ENCODE measurements at regions not wholly inside any gene's neighbourhood (a gene's known extent, or its start where the extent isn't known, plus 50 kb on each side); places are given as distances from the start of the nearest gene placed in this dataset.
A peak's percentile ranks its signal among the peaks of the same experiment; 100 is the strongest.
"Not testable (repeated sequence)": the region's sequence is repeated elsewhere in the genome, so short reads cannot be mapped to it uniquely, and the experiment has no call there.

DNA sequence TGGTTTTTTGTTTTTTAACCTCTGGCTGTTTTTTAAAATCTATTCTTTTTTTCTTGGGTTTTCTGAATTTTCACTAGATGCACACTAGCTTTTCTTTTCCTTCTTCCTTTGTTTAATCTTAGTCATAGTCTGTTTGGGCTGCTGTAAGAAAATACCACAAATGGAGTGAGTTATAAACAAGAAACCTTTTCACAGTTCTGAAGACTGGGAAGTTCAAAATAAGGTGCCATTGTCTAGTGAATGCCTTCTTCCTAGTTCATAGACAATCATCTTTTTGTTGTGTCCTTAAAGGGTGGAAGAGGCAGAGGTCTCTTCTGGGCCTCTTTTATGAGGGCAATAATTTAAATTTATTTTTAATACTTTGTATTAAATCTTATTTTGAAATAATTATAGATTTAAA, 532.9 kb upstream of the ANO5 start:
- Mint-ChIP-seq H3K9me3 (peaks cover 25% of the 10 kb centered on the region), H3K36me3 (no peaks in the 10 kb centered on the region), H3K4me1 (no peaks in the 10 kb centered on the region), H3K27ac (no peak overlapping the region), H3K4me3 (no peak overlapping the region)
- DNase-seq (ENCODE audit: low spot score in 2 of 2) (no peak), ATAC-seq (no peak)

DNA sequence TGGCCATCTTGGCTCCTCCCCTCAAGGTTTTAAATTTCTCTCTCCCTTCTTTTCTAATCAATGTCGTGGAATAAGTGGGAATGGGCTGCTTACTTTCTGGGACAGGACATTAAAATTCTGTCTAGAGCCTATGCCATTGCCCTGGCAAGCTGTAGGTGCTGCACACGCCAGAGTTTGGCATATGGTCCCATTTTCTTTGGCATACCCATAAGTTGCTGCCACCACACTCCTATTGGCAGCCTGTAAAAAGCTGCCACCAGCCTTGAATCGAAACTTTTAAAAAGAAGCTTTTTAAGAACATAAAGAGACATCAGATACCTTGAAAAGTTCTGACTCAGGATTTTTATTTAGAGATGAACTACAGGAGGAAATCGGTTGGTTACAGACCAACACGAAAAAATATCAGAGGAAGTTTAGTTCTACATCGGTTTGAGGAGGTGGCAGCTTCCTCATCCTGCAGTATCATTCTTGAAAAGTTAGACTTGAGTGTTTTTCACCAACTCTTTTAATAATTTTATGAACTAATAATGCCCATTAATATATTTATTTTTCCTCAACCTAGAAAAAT, 517.8 kb upstream of the ANO5 start:
- DNase-seq (ENCODE audit: low spot score in 2 of 2) (no peak), ATAC-seq (no peak)
- no peaks in the 10 kb centered on the region for H3K4me1 Mint-ChIP-seq
- H3K9me3 Mint-ChIP-seq, result peaks cover 7% of the 10 kb centered on the region
- no peak overlapping the region for H3K4me3 Mint-ChIP-seq
- no peak overlapping the region for H3K27ac Mint-ChIP-seq
- no peaks in the 10 kb centered on the region for H3K36me3 Mint-ChIP-seq

DNA sequence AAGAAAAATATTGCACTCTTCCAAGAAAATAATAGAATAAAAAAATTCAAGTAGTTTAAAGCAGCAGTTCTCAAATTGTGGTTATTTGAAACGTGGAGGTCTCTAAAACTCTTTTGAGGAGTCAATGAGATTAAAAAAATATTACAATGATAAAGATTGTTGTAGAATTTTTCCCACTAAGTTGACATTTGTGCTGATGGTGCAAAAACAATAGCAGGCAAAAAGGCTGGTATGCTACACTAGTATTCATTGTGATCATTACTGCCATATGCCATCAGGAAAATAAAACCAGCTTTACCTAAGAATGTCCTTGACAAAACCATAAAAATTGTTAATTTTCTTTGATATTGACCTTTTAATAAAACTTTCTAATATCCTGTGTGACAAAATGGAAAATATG, 505.2 kb upstream of the ANO5 start:
- H3K36me3 Mint-ChIP-seq, result no peaks in the 10 kb centered on the region
- no peak for ATAC-seq
- H3K9me3 Mint-ChIP-seq, result peaks cover 9% of the 10 kb centered on the region
- H3K4me1 Mint-ChIP-seq, result no peaks in the 10 kb centered on the region
- DNase-seq (ENCODE audit: low spot score in 2 of 2), result no peak
- no peak overlapping the region for H3K4me3 Mint-ChIP-seq
- no peak overlapping the region for H3K27ac Mint-ChIP-seq

DNA sequence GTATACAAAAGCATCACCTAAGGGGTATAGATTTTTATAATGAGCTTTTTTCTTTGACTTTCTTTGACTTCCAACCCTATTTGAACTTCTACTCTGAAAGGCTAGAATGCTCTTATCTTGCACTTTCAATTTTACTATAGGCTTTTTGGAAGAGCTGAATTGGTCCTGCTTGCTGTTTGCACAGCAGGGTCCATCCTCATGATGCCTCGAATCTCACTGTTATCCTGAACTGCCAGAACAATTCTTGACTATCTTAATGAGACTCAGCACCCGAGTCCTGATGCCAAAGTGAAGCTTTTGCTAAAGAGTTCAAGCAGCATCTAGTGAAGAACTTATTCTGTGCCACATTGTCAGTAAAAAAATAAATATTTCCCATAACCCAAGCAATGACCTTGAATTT, 488.3 kb upstream of the ANO5 start:
- DNase-seq (ENCODE audit: low spot score in 2 of 2) (no peak), ATAC-seq (no peak)
- peaks cover 5% of the 10 kb centered on the region for H3K9me3 Mint-ChIP-seq
- H3K4me1 Mint-ChIP-seq, result no peaks in the 10 kb centered on the region
- H3K4me3 Mint-ChIP-seq, result no peak overlapping the region
- H3K27ac Mint-ChIP-seq, result no peak overlapping the region
- no peaks in the 10 kb centered on the region for H3K36me3 Mint-ChIP-seq

DNA sequence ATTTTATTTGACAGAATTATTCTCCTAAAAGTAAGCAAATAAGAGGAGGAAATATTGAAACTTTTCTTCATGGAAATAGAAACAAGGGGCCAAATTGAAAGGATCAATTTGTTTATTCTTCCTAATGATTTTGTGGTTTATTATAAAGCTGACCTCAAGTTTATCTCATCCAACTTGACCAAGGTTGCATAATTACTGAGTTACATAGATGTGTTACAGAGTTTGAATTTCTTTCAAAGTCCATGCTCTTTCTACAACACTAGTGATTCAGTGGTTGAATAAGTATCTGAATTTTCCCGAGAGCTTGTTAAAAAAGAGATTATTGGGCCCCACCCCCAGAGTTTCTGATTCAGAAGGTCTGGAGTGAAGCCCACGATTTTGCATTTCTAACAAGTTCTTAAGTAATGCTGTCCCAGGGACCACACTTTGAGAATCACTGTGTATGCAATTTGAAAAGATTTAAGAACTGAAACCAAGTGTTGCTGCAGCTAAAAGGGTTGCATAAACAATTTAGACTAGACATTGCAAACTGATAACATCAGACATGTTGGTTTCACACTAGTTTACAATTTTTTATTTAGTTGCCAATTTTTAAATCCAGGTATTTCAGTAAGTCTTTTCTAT, 485.7 kb upstream of the ANO5 start:
- Mint-ChIP-seq H3K36me3 (no peaks in the 10 kb centered on the region), H3K4me1 (no peaks in the 10 kb centered on the region), H3K27ac (no peak overlapping the region), H3K4me3 (no peak overlapping the region), H3K9me3 (peaks cover 7% of the 10 kb centered on the region)
- DNase-seq (ENCODE audit: low spot score in 2 of 2), result no peak
- ATAC-seq, result no peak

DNA sequence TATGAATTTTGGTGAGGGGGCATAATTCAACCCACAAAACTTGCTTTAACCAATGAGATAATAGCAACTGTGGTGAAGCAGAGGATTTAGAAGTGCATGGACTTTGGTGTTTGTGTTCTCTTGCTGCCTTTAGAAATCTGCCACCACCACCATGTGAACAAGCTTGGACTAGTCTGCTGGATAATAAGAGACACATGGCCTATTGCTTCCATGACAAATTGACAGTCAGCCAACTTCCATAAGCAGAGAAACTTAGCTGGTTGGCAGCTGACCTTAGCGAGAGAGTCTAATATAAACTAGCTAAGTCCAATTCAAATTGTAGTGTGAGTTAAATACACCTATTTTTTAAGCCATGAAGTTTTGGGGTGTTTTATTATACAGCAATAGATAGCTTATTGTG, 482.1 kb upstream of the ANO5 start:
- no peak for ATAC-seq
- Mint-ChIP-seq H3K27ac (no peak overlapping the region), H3K4me3 (no peak overlapping the region), H3K4me1 (no peaks in the 10 kb centered on the region), H3K36me3 (no peaks in the 10 kb centered on the region), H3K9me3 (peaks cover 12% of the 10 kb centered on the region)
- DNase-seq (ENCODE audit: low spot score in 2 of 2), result no peak

DNA sequence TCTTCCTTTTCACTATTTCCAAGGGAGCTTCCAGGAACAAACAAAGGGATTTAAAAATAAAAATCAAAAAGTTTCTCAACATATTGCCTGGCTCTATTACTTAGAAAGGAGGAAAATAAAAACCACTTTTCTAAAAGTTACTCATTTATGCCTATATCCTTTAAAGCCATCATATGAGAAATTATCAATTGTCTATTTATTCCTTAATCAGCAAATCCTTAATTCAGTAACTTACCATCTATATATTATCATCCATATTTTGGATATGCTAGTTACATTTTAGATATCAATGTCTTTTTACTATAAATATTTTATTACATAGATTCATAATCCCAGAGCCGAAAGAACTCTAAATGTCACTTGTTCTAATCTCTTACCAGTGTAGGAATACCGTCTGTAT, 481.5 kb upstream of the ANO5 start:
- Mint-ChIP-seq H3K4me3 (no peak overlapping the region), H3K27ac (no peak overlapping the region), H3K36me3 (no peaks in the 10 kb centered on the region), H3K4me1 (no peaks in the 10 kb centered on the region), H3K9me3 (peaks cover 12% of the 10 kb centered on the region)
- DNase-seq (ENCODE audit: low spot score in 2 of 2) (no peak), ATAC-seq (no peak)

DNA sequence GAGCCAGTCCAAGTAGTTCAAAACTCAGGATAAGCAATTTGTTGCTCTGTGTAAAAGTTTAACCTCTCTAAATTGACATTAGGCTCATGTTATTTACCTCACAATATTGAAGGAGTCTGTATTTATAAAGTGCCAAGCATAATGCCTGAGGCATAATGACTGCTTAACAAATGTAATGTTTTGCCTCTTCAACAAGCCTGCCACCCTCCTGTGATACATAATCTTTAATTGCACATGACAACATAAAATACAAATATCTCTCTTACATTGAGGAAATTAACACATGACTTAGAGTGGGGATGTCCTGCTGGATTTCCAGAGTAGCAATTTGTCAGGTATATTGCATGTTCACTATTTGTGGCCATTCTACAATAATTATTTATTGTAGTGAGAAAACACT, 469.2 kb upstream of the ANO5 start:
- no peaks in the 10 kb centered on the region for H3K36me3 Mint-ChIP-seq
- DNase-seq (ENCODE audit: low spot score in 2 of 2) (no peak), ATAC-seq (no peak)
- no peaks in the 10 kb centered on the region for H3K4me1 Mint-ChIP-seq
- no peak overlapping the region for H3K27ac Mint-ChIP-seq
- H3K9me3 Mint-ChIP-seq, result peaks cover 13% of the 10 kb centered on the region
- H3K4me3 Mint-ChIP-seq, result no peak overlapping the region

DNA sequence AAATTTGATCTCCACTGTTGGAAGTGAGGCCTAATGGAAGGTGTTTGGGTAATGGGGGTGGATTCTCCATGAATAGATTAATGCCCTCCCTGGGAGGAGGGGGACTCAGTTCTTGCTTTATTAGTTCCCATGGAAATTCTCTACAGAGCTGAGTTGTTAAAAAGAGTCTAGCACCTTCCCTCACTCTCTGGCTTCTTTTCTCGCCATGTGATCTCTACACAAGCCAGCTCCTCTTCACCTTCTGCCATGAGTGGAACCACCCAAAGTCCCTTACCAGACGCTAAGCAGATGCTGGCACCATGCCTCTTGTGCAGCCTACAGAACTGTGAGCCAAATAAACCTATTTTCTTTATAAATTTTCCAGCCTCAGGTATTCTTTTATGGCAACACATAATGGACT, 465.8 kb upstream of the ANO5 start:
- H3K4me1 Mint-ChIP-seq, result no peaks in the 10 kb centered on the region
- H3K36me3 Mint-ChIP-seq, result no peaks in the 10 kb centered on the region
- H3K27ac Mint-ChIP-seq, result no peak overlapping the region
- DNase-seq (ENCODE audit: low spot score in 2 of 2), result no peak
- no peak for ATAC-seq
- no peak overlapping the region for H3K4me3 Mint-ChIP-seq
- H3K9me3 Mint-ChIP-seq, result peaks cover 16% of the 10 kb centered on the region

DNA sequence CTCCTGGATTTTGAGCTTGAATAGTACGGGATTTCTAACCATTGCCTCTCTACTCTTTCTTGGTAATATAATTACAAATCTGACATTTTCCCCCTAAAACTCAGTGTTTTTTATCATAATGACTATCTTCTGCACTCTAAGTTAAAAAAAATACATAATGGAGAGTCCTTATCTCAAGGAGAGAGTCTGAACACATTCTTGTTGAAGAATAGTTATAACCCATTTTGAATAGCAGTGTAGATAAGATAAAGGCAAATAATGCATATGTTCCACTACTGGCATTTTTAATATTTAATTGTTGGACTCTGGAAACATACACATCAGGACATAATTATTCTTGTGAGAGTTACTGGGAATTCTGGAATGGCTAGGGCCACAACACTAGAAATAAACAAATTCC, 456.5 kb upstream of the ANO5 start:
- no peak for DNase-seq (ENCODE audit: low spot score in 2 of 2)
- H3K4me3 Mint-ChIP-seq, result no peak overlapping the region
- ATAC-seq, result no peak
- no peak overlapping the region for H3K27ac Mint-ChIP-seq
- no peaks in the 10 kb centered on the region for H3K36me3 Mint-ChIP-seq
- H3K9me3 Mint-ChIP-seq, result peaks cover 17% of the 10 kb centered on the region
- H3K4me1 Mint-ChIP-seq, result no peaks in the 10 kb centered on the region

DNA sequence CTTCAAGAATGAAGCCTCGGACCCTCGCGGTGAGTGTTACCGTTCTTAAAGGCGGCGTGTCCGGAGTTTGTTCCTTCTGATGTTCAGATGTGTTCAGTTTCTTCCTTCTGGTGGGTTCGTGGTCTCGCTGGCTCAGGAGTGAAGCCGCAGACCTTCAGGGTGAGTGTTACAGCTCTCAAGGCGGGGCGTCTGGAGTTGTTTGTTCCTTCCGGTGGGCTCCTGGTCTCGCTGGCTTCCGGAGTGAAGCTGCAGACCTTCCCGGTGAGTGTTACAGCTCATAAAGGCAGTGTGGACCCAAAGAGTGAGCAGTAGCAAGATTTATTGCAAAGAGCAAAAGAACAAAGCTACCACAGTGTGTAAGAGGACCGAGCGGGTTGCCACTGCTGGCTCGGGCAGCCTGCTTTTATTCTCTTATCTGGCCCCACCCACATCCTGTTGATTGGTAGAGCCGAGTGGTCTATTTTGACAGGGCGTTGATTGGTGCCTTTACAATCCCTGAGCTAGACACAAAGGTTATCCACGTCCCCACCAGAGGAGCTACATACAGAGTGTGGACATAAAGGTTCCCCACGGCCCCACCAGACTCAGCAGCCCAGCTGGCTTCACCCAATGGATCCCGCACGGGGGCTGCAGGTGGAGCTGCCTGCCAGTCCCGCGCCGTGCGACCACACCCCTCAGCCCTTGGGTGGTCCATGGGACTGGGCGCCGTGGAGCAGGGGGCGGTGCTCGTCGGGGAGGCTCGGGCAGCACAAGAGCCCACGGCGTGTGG, 440.2 kb upstream of the ANO5 start:
- H3K9me3 Mint-ChIP-seq, result peaks cover 23% of the 10 kb centered on the region
- H3K27ac Mint-ChIP-seq, H3K4me1 Mint-ChIP-seq, H3K36me3 Mint-ChIP-seq, ATAC-seq: not testable (repeated sequence)
- peak in 1 of 2 donors; percentile 46 for DNase-seq (ENCODE audit: low spot score in 2 of 2)
- peak overlapping the region; percentile 8 for H3K4me3 Mint-ChIP-seq

DNA sequence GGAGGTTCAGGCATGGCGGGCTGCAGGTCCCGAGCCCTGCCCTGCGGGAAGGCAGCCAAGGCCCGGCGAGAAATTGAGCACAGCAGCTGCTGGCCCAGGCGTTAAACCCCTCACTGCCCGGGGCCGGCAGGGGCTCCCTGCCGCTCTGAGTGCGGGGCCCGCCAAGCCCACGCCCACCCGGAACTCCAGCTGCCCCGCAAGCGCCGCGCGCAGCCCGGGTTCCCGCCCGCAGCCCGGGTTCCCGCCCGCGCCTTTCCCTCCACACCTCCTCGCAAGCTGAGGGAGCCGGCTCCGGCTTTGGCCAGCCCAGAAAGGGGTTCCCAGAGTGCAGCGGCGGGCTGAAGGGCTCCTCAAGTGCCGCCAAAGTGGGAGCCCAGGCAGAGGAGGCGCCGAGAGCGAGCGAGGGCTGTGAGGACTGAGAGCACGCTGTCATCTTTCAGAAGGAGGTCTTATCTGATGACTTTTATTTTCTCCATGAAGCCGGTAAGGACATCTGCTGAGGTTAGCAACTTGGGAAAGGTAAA, 439.6 kb upstream of the ANO5 start:
- not testable (repeated sequence) for H3K36me3 Mint-ChIP-seq; H3K4me1 Mint-ChIP-seq; H3K27ac Mint-ChIP-seq; ATAC-seq; H3K4me3 Mint-ChIP-seq; DNase-seq (ENCODE audit: low spot score in 2 of 2)
- H3K9me3 Mint-ChIP-seq, result peaks cover 21% of the 10 kb centered on the region

DNA sequence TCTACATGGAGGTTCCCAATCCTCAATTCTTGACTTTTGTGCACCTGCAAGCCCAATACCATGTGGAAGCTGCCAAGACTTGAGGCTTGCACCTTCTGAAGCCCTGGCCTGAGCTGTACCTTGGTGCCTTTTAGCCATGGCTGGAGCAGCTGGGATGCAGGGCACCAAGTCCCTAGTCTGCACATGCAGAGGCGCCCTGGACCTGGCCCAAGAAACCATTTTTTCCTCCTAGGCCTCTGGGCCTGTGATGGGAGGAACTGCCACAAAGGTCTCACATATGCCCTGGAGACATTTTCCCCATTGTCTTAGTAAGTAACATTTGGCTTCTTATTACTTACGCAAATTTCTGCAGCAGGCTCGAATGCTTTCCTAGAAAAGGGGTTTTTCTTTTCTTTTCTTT, 431.9 kb upstream of the ANO5 start:
- Mint-ChIP-seq H3K27ac (no peak overlapping the region), H3K4me3 (no peak overlapping the region), H3K36me3 (no peaks in the 10 kb centered on the region), H3K4me1 (no peaks in the 10 kb centered on the region), H3K9me3 (peaks cover 20% of the 10 kb centered on the region)
- ATAC-seq (no peak), DNase-seq (ENCODE audit: low spot score in 2 of 2) (no peak)

DNA sequence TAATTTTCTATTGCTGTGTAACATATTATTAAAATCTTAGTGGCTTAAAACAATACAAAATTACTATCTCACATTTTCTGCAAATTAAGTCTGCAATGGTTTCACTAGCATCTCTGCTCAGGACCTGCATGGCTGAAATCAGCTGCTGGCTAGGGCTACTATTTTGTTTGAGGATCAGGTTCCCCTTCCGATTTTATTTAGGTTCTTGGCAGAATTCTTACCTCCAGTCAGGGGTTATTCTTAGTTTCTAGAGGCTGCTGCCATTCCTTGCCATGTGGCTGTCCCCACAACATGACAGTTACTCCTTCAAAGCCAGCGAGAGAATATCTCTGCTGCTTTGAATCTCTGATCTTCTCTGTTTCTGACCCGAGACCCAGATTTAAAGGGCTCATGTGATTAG, 424.5 kb upstream of the ANO5 start:
- H3K36me3 Mint-ChIP-seq, result no peaks in the 10 kb centered on the region

DNA sequence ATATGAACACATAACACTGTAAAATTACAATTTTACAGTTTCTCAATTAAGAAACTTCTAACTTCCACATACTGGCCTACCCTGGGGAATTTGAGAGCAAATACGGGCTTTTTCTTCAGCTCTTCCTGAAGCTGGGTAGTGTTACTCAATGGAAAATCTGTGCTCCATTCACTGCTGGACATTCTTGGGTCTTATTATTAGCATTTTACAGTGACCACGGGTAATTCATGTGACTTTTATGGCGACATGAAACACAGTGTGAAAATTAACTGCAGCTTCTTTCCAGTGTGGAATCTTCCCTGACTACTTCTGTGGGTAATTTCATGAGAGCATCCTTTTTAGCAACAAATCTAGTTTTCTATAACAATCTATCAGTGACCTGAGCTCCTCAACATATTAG, 423.7 kb upstream of the ANO5 start:
- H3K4me1 Mint-ChIP-seq, result no peaks in the 10 kb centered on the region
- H3K27ac Mint-ChIP-seq, result no peak overlapping the region
- no peak for DNase-seq (ENCODE audit: low spot score in 2 of 2)
- ATAC-seq, result no peak
- H3K9me3 Mint-ChIP-seq, result peaks cover 6% of the 10 kb centered on the region
- no peaks in the 10 kb centered on the region for H3K36me3 Mint-ChIP-seq
- H3K4me3 Mint-ChIP-seq, result no peak overlapping the region

More for the DNA sequence above, 424.5 kb upstream of the ANO5 start:
- DNase-seq (ENCODE audit: low spot score in 2 of 2), result no peak
- ATAC-seq, result no peak
- Mint-ChIP-seq H3K27ac (no peak overlapping the region), H3K4me3 (no peak overlapping the region), H3K9me3 (peaks cover 6% of the 10 kb centered on the region), H3K4me1 (no peaks in the 10 kb centered on the region)

DNA sequence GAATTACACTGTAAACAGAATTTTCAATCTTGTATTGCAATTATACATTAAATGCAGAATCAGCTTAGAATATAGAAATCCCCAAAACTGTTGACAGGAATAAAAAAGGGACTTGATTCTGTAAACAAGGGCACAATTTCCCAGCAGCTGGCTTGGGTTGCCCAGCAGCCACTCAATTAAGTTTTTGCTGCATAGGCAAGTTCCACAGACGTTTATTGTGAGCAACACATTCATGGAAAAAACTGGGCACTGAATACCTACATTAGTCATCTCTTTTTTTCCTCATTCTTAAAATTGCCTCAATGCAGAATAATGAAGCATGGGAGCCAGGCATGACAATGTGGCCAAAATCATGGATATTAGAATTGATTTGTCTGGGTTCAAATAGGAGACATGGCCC, 421.8 kb upstream of the ANO5 start:
- DNase-seq (ENCODE audit: low spot score in 2 of 2) (no peak), ATAC-seq (no peak)
- Mint-ChIP-seq H3K27ac (no peak overlapping the region), H3K36me3 (no peaks in the 10 kb centered on the region), H3K4me3 (no peak overlapping the region), H3K4me1 (no peaks in the 10 kb centered on the region), H3K9me3 (peaks cover 10% of the 10 kb centered on the region)
